PC-9 (cell line): ENCODE measurements at regions not wholly inside any gene's neighbourhood (a gene's known extent, or its start where the extent isn't known, plus 50 kb on each side); places are given as distances from the start of the nearest gene placed in this dataset.

ENCODE experiments used
- EZH2 ChIP-seq: fragments of 200-600 bp; sonication (generic); IDR thresholded peaks from 2 replicates; pipeline ENCODE4 v1.8.0; 2017; ENCODE audit warnings: antibody characterized with exemption, low read depth
- TF ChIP-seq, protein P1 (sequence below): fragments of 200-600 bp; sonication (generic); conservative IDR thresholded peaks from 2 replicates; pipeline ENCODE4 v1.6.1; 2017; ENCODE audit warnings: mixed run types, antibody characterized with exemption, mild to moderate bottlenecking, moderate library complexity

DNA sequence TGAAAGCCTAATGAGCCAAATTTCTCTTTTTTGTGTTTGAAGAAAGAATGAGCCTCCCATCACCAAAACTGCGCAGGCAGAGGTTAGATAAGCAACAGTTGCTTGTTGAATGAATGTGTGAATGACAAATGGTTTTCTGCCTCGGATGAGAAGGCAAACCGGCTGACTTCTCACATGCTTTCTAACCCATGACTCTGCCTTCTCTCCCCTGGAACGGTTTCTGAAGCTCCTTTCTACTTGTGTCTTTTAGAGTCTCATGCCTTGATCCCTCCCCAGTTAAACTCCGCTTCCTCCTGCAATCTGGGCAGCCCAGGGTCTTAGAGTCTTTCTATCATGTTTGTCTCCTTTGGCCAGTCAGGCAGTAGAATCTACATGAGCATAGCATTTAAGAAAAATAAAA is 342.1 kb upstream of the NCAM1 start:
- TF ChIP-seq, protein P1, sequence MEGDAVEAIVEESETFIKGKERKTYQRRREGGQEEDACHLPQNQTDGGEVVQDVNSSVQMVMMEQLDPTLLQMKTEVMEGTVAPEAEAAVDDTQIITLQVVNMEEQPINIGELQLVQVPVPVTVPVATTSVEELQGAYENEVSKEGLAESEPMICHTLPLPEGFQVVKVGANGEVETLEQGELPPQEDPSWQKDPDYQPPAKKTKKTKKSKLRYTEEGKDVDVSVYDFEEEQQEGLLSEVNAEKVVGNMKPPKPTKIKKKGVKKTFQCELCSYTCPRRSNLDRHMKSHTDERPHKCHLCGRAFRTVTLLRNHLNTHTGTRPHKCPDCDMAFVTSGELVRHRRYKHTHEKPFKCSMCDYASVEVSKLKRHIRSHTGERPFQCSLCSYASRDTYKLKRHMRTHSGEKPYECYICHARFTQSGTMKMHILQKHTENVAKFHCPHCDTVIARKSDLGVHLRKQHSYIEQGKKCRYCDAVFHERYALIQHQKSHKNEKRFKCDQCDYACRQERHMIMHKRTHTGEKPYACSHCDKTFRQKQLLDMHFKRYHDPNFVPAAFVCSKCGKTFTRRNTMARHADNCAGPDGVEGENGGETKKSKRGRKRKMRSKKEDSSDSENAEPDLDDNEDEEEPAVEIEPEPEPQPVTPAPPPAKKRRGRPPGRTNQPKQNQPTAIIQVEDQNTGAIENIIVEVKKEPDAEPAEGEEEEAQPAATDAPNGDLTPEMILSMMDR = no peak
- TF ChIP-seq EZH2 = no peak
